Stromal cell of bone marrow (primary cell): ENCODE measurements at regions not wholly inside any gene's neighbourhood (a gene's known extent, or its start where the extent isn't known, plus 50 kb on each side); places are given as distances from the start of the nearest gene placed in this dataset.

ENCODE experiments used
- DNase-seq: peaks from one replicate; pipeline ENCODE4 v3.0.0-alpha.2; 2012; ENCODE audit warnings: low read depth

DNA sequence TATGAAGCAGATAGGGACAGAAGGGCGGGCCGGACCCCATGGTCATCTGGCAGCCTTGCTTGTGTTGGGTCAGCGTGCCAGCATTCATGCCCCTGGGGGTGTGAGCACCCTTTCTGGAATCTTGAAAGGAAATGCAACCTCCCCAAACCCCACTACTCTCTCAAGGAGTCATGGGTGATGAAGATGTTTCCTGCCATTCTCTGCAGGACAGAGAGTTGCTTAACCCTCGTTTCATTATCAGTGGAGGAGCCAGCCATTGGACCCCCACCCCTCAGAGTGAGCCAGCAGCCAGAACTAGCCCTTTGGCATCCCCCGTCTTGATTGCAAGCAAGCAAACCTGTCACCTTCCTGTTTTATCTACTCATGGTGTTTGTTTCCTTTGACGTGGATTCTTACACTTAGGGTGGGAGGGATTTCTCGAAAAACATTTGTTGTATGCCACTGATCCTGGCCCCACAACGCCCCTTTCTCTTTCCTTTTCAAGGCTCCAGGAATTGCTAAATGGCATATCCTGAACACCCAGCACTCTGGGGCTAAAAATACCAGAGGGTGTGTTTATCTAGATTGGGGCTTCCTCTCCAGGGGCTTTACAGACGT lies 258.3 kb downstream of the ETS1 start:
- no peak for DNase-seq

- no peak for DNase-seq
These were observed 260.1 kb downstream of the ETS1 start for GRCh38 chr11:128327274-128327673.

- DNase-seq: no peak
These were observed 260.6 kb downstream of the ETS1 start for GRCh38 chr11:128326791-128327190.

- DNase-seq: no peak
These were observed 262.7 kb downstream of the ETS1 start for GRCh38 chr11:128324531-128325141.

DNA sequence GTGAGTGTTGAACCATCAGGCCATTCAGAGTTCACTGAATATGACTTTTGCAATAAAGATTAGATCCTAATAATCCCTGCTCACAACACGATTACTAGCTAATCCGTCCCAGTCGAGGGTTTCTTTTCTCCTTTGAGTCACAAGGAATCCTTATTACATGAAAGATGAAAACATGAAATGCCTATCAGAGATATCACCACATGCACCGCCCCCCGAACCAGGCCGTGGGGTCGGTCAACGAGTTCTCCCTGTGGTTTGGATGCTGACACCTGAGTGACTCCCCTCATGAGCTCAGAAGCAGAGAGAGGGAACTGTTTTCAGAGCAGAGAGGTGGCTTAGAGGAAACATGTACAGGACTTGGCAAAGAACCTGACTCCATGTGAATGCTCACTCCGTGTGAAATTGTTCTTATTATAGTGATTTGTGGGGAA lies 263.3 kb downstream of the ETS1 start:
- no peak for DNase-seq

DNA sequence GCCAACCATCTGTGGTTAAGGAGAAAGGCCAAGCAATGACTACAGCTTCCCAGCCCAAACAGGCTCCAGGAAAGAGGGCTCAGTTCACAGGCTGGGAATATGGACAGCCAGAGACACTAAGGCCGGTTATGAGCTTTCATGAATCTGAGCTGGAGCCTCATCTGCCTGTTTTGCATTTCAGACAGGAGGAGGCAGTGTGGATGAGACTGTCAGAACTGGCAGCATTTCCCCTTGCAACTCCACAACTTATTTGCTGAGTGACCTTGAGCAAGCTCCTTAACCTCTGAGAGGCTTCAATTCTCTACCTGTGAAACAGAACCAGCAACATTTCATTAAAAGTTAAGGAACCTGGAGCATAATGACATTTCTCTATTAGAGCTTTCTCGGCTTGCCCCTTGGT lies 264.0 kb downstream of the ETS1 start:
- peak; percentile 32 for DNase-seq

DNA sequence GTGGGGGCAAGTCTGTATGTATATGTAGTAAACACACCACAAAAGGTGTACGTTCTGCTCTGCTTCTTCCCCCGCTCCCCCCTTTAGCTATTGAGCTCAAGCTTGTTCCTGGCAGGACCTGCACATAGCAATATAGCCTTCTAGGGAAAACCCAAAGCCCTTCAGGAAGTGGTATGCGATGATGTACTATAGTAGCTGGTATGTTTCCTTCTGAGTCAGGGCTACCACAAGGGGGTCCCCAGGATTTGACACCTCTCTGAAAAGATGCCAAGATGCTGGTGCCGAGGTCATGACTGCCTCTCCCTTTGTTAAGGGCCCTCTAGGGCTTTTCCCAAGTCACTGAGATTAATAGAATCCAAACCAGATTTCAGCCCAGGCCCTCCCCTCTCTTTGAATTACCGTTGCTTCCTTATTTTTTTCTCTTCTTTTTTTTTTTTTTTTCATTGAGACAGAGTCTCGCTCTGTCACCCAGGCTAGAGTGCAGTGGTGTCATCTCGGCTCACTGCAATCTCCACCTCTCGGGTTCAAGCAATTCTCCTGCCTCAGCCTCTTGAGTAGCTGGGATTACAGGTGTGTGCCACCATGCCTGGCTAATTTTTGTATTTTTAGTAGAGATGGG lies 268.4 kb downstream of the ETS1 start:
- no peak for DNase-seq

DNA sequence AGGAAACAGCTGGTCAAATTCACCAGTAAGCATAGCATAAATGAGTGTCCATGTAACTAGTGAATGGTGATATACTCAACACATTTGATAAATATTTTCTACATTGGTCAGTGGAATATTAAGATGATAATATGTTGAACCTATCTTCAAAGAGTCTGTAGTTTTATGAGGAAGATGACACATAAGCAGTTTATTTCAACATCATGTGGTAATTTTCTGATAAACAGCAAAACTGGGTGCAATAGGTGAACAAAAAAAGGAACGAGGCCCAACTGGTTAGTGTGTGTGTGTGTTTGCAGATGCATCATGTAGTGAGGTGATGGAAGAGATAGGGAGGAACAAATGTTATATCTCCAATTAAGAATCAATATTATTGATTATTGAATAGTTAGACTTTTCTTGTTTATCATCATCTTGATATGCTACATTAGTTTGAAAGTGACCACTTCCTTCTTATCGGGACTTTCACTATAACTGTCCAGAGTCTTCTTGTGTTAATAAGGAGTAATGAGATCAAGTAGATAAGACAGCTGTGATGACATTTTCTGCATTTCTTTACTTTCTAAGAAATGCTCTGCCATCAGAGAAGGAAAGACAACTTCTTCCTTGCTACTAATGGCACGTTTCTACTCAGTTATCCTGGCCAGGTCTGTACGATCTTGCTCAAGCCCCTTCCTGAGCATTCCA lies 270.7 kb downstream of the ETS1 start:
- DNase-seq: no peak

DNA sequence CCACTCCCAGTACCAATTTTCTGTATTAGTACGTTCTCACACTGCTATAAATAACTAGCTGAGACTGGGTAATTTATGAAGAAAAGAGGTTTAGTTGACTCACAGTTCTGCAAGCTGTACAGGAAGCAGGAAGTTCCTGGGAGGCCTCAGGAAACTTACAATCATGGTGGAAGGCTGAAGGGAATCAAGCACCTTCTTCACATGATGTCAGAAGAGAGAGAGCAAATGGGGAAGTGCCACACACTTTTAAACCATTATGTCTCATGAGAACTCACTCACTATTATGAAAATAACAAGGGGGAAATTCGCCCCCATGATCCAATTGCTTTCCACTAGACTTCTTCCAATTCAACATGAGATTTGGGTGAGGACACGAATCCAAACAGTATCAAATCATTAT lies 271.4 kb downstream of the ETS1 start:
- no peak for DNase-seq

GRCh38 chr11:128313931-128314330 lies 273.4 kb downstream of the ETS1 start:
- DNase-seq: no peak

DNA sequence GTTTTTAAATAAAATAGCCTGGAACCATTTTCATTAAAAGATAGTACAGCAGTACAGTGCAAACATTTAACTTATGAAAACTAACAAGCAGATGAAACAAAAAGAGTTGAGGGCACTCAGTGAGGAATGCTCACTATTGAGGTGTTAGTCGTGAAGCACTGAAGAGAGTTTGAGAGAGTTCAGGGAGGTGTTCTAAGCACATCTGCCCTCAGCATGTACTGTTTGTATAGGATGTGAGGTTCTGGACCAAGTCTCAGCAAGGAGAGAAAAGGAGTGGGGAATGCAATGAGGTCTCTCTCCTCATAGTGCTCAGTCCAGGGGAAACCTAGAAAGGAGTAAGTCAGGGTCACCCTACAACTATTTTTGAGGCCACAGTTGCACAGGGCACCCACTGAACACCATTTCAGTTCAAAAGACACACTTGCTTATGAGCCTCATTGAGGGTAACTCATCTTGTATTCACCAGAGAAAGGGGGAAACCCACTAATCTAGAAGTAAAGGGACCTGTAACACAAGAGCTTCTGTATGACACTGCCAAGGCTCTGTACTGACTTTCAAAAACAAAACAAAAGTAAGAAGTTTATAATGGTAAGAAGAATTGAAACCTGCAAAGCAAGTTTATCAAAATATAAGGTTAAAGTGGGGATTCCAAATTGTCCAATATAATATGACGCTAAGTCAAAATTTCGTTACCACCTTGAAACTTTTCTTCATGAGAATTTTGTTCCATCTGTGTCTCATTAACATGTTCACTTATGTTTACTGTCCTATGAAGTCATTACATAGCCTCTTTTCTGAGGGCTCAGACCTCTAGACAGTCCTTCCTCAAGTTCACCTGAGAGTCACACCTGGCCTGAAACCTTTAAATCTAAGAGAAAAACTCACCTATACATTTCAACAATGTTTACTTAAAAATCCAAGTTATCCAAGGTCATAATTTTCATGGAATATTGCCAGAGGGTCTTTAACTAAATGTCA lies 275.3 kb downstream of the ETS1 start:
- DNase-seq: no peak

DNA sequence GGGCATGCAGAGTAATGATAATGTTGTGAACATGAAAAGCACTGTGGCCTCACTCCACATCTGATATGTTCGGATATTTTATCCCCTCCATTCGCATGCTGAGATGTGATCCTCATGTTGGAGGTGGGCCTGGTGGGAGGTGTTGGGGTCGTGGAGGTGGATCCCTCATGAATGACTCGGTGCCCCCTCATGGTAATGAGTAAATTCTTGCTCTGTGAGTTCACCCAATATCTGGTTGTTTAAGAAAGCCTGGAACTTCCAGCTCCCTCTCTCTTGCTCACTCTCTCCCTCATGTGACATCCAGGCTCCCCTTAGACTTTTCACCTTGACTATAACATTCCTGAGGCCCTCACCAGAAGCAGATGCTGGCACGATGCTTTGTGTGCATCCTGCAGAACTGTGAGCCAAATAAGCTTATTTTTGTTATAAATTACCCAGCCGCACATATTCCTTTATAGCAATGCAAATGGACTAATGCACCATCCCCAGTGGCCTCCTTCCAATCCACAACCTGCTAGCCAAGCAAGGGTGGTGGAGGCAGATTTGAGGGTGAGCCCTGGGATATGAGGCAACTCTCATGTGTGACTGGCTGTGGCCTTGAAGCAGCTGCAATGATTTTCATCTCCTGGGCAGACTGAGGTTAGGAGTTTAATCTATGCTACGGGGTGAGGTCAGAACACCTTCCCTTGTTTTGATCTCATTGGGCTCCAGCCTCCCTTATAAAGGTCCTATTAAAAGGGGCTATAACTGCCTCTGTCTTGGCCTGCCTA lies 276.5 kb downstream of the ETS1 start:
- DNase-seq: no peak

DNA sequence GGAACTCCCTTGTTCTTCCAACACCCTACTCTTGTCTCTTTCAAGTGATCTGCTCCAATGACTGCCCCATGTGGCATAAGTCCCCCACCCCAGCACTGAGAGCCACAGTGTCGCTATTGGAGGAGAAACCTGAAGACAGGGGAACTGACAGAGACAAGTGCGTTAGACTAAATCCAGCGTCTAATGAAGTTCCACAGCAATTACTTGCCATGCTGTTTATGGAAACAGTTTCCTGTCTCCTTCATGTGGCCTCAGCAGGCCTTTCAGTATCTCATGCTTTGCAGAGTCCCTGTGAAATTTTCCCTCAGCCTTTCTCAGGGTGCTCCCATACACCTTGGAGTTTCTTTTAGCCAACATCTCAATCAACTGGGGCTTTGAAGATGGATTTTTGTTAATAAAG lies 277.4 kb downstream of the ETS1 start:
- no peak for DNase-seq

DNA sequence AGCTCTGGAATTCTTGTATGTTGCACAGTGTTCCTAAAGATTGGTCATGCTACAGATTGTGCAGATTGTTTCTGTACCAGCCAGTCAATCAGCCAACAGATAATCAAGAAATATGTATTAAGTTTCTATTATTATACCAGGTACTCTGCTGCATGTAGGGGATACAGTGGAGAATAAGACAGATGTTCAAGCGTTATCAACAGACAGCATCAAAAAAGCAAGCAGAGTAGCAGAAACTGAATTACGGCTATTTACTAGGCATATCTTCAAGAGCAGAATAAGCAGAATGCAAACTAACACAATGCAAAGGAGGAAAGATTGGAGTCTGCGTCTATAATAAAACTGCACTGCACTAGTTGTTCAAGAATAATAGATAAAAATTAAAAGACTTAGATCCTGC lies 278.6 kb downstream of the ETS1 start:
- DNase-seq: no peak

DNA sequence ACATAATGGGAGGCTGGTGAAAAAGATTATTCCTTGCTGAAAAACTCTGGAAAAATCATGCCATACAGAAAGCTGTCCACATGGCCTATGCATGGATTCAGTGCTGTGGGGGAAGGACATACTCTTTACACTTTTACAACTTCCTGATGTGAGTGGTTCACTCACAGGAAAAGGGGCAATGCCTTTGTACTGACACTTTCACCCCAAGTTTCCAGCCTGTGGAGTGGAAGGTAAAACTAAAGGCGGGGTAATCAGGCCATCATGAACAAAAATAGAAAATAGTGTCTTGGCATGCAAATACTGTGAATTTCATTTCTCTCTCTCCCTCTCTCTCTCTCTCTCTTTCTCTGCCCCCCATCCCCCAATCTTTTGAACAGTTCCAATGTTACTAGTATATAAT lies 281.8 kb downstream of the ETS1 start:
- DNase-seq: no peak

GRCh38 chr11:128304666-128305485 lies 282.5 kb downstream of the ETS1 start:
- DNase-seq: no peak

GRCh38 chr11:128304116-128304515 lies 283.2 kb downstream of the ETS1 start:
- DNase-seq: no peak

DNA sequence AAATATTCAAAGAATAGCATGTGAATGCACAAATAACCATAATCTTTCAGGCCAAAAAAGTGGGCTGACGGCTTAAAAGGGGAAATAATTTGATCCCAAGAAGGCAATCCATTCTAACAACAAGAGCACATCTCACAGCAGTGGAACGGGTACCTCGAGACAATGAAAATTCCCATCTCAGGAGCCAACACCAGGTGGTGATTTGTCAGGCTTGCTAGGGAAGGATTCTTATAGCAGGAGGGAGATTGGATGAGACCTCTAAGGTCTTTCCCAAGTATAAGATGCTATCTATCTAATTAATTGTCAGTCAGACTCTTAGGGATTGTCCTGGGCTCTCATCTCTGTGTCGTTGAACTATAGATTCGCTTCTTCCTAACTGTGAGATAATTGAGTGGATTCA lies 284.0 kb downstream of the ETS1 start:
- DNase-seq: no peak

- no peak for DNase-seq
These were observed 284.8 kb downstream of the ETS1 start for GRCh38 chr11:128302425-128303186.

DNA sequence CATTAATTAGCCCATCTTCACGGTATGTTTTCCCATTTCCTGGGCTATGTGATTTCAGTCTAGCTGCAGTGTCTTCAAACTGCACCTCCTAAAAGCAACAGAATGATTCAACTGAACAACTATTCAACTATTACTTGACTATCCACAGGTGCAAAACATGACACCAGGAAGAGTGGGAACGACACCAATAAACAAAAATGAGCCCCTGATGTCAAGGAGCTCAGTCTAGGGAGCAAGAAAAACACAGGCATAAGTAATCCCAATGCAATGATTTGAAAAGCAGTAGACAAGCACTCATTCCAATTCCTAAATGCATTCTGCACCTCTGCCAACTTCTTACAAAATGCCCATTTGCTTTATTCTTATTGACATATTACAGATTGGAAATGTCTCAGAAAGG lies 285.6 kb downstream of the ETS1 start:
- no peak for DNase-seq
